ENCODE measurements at regions not wholly inside any gene's neighbourhood (a gene's known extent, or its start where the extent isn't known, plus 50 kb on each side); places are given as distances from the start of the nearest gene placed in this dataset.

GRCh38 chr1:186738926-186739325 lies 58.7 kb upstream of the PTGS2 start:
- no peak for TF ChIP-seq CTCF (tag by site-specific recombination; IDR thresholded peaks at IDR 0.05)
- no peak for TF ChIP-seq YY1 (tag by site-specific recombination; IDR thresholded peaks at IDR 0.05)
